ENCODE measurements at regions not wholly inside any gene's neighbourhood (a gene's known extent, or its start where the extent isn't known, plus 50 kb on each side); places are given as distances from the start of the nearest gene placed in this dataset.

- no peak for TF ChIP-seq GATA3 (IDR thresholded peaks at IDR 0.05; ENCODE audit: low read depth, low read length)
- no peak for TF ChIP-seq GATA2 (IDR thresholded peaks at IDR 0.05; ENCODE audit: low read depth, low read length)
Observed at GRCh38 chr5:159786901-159787691, 129.2 kb upstream of the ADRA1B start.

All from SH-SY5Y (cell line).